CD4-positive, alpha-beta T cell (primary cell): ENCODE measurements at regions not wholly inside any gene's neighbourhood (a gene's known extent, or its start where the extent isn't known, plus 50 kb on each side); places are given as distances from the start of the nearest gene placed in this dataset.

Experiments
- ATAC-seq: fragments of 200-7000 bp; cut with Tn5 transposase; one replicate; pipeline ENCODE4 v1.10.0; 2022; ENCODE audit warnings: mild to moderate bottlenecking; ENCODE audit not compliant: poor library complexity
- CTCF ChIA-PET: fragments of 350-600 bp; sonication (Branson Sonifier 250); formaldehyde crosslinking; loops from one replicate; lab custom pipeline; 2021; ENCODE audit warnings: antibody characterized with exemption, inconsistent platforms; lab: Charles Lee
- POLR2A ChIA-PET: fragments of 350-600 bp; sonication (Branson Sonifier 250); formaldehyde crosslinking; loops from one replicate; lab custom pipeline; 2021; ENCODE audit warnings: antibody characterized with exemption, inconsistent platforms; lab: Charles Lee
- DNase-seq, 14 experiments: peaks; one replicate each; pipeline ENCODE4 v3.0.0-alpha.2; 2013 to 2020; ENCODE audit warnings: mixed read lengths in 2 of 14
- H3K27ac ChIP-seq, 2 donors: one replicate each; pipeline versions ENCODE4 v1.5.1 to v1.7.0; 2013; ENCODE audit warnings: low read length in 2 of 2, low read depth in 1 of 2, mild to moderate bottlenecking in 1 of 2
- H3K27me3 ChIP-seq, 2 experiments: 1 replicate in 1 of 2; 2 replicates in 1 of 2; pipeline versions ENCODE4 v1.6.1 to v1.7.0; 2013; ENCODE audit warnings: low read length in 2 of 2, control low read depth in 1 of 2, mild to moderate bottlenecking in 1 of 2, moderate library complexity in 1 of 2; ENCODE audit not compliant: insufficient read depth in 2 of 2, control insufficient read depth in 1 of 2
- H3K36me3 ChIP-seq: one replicate; pipeline ENCODE4 v1.6.1; 2013; ENCODE audit warnings: low read length, control low read depth; ENCODE audit not compliant: insufficient read depth
- H3K4me1 ChIP-seq: one replicate; pipeline ENCODE4 v1.6.1; 2013; ENCODE audit warnings: low read length, control low read depth; ENCODE audit not compliant: insufficient read depth
- H3K4me3 ChIP-seq: one replicate; pipeline ENCODE4 v1.5.1; 2013; ENCODE audit warnings: mild to moderate bottlenecking, low read length, moderate library complexity
- H3K9me3 ChIP-seq, 2 experiments: 1 replicate in 1 of 2; 2 replicates in 1 of 2; pipeline versions ENCODE4 v1.6.1 to v1.7.0; 2013; ENCODE audit warnings: low read length in 2 of 2, mild to moderate bottlenecking in 2 of 2, control low read depth in 1 of 2, moderate library complexity in 1 of 2; ENCODE audit not compliant: control insufficient read depth in 1 of 2, insufficient read depth in 1 of 2
- H3K27ac Mint-ChIP-seq: one replicate; pipeline ENCODE4 v1.8.0; 2020; ENCODE audit warnings: mixed read lengths
- H3K27me3 Mint-ChIP-seq: one replicate; pipeline ENCODE4 v1.8.0; 2021; ENCODE audit warnings: mixed read lengths
- H3K36me3 Mint-ChIP-seq: one replicate; pipeline ENCODE4 v1.8.0; 2021; ENCODE audit warnings: low read depth, mixed read lengths
- H3K4me1 Mint-ChIP-seq: one replicate; pipeline ENCODE4 v1.8.0; 2021; ENCODE audit warnings: low read depth, mixed read lengths
- H3K4me3 Mint-ChIP-seq: one replicate; pipeline ENCODE4 v1.8.0; 2020; ENCODE audit warnings: mild to moderate bottlenecking, mixed read lengths
- H3K9me3 Mint-ChIP-seq: one replicate; pipeline ENCODE4 v1.8.0; 2020; ENCODE audit warnings: mixed read lengths
- CTCF ChIP-seq: fragments of 200-600 bp; IDR thresholded peaks from one replicate; pipeline ENCODE4 v1.8.0; 2022; ENCODE audit warnings: antibody characterized with exemption, mild to moderate bottlenecking
- intact Hi-C, 2 experiments: fragments of 100-400 bp; cut with DNase I in 1 of 2; cut with micrococcal nuclease in 1 of 2; formaldehyde crosslinking; loops; one replicate each; pipeline versions ENCODE4 v1.15.1 to v1.9.0; 2023 to 2025; cut with DNase I, micrococcal nuclease

- Mint-ChIP-seq H3K27ac (no peak overlapping the region), H3K27me3 (peaks cover 26% of the 10 kb centered on the region), H3K4me1 (peaks cover 11% of the 10 kb centered on the region), H3K9me3 (no peaks in the 10 kb centered on the region), H3K36me3 (no peaks in the 10 kb centered on the region), H3K4me3 (no peak overlapping the region)
- CTCF ChIA-PET, result no interaction called here
- no peaks in the 10 kb centered on the region for H3K9me3 ChIP-seq
- POLR2A ChIA-PET, result no interaction called here
- DNase-seq (no peak), ATAC-seq (no peak)
- no peaks in the 10 kb centered on the region for H3K27me3 ChIP-seq
- no peaks in the 10 kb centered on the region for H3K36me3 ChIP-seq
- no peak overlapping the region for H3K4me3 ChIP-seq
- peaks cover 5% of the 10 kb centered on the region for H3K4me1 ChIP-seq
- TF ChIP-seq CTCF, result no peak
- H3K27ac ChIP-seq, result no peak overlapping the region
- intact Hi-C loops, result no loop called here
Observed at GRCh38 chr18:76662626-76663025, 159.7 kb upstream of the ZNF236 start.

GRCh38 chr18:76660571-76661192 is 161.7 kb upstream of the ZNF236 start:
- CTCF ChIA-PET, result no interaction called here
- ATAC-seq (no peak), DNase-seq (no peak)
- TF ChIP-seq CTCF, result no peak
- no peak overlapping the region for H3K4me3 ChIP-seq
- no peaks in the 10 kb centered on the region for H3K36me3 ChIP-seq
- Mint-ChIP-seq H3K36me3 (no peaks in the 10 kb centered on the region), H3K9me3 (no peaks in the 10 kb centered on the region), H3K4me3 (no peak overlapping the region), H3K27ac (no peak overlapping the region), H3K4me1 (peaks cover 22% of the 10 kb centered on the region), H3K27me3 (peaks cover 35% of the 10 kb centered on the region)
- POLR2A ChIA-PET, result no interaction called here
- H3K9me3 ChIP-seq, result no peaks in the 10 kb centered on the region
- H3K27me3 ChIP-seq, result peaks cover 3 to 14% of the 10 kb centered on the region in 2 experiments
- H3K4me1 ChIP-seq, result peaks cover 5% of the 10 kb centered on the region
- H3K27ac ChIP-seq, result no peak overlapping the region
- intact Hi-C loops, result no loop called here

GRCh38 chr18:76658627-76659026 is 163.6 kb upstream of the ZNF516 start:
- DNase-seq, result peak in 1 of 14 experiments; percentile 4
- CTCF ChIA-PET, result interaction anchor here (0.9 to 1.4 kb wide), 2 partner anchors 41 to 51 kb away, joined by 3 read pairs; no protein-coding TSS in a partner anchor

More at GRCh38 chr18:76658627-76659026, 163.6 kb upstream of the ZNF516 start:
- Histone ChIP-seq H3K36me3 (no peaks in the 10 kb centered on the region), H3K4me3 (no peak overlapping the region), H3K4me1 (peaks cover 5% of the 10 kb centered on the region), H3K27ac (no peak overlapping the region), H3K9me3 (no peaks in the 10 kb centered on the region), H3K27me3 (peaks cover 9 to 26% of the 10 kb centered on the region in 2 experiments)
- peak; percentile 21 for ATAC-seq
- H3K27me3 Mint-ChIP-seq, result peaks cover 43% of the 10 kb centered on the region
- TF ChIP-seq CTCF, result no peak
- H3K27ac Mint-ChIP-seq, result no peak overlapping the region
- no peaks in the 10 kb centered on the region for H3K9me3 Mint-ChIP-seq
- H3K36me3 Mint-ChIP-seq, result no peaks in the 10 kb centered on the region
- peaks cover 22% of the 10 kb centered on the region for H3K4me1 Mint-ChIP-seq
- POLR2A ChIA-PET, result no interaction called here
- H3K4me3 Mint-ChIP-seq, result no peak overlapping the region
- intact Hi-C loops, result no loop called here
